Mucosa of descending colon (tissue), 3 donors: ENCODE measurements at regions not wholly inside any gene's neighbourhood (a gene's known extent, or its start where the extent isn't known, plus 50 kb on each side); places are given as distances from the start of the nearest gene placed in this dataset.

Source experiments
- ATAC-seq: fragments of 200-7000 bp; cut with Tn5 transposase; one replicate; pipeline ENCODE4 v1.9.1; 2020; ENCODE audit warnings: mild to moderate bottlenecking, moderate library complexity
- DNase-seq, 3 donors: peaks; one replicate each; pipeline ENCODE4 v3.0.0-alpha.2; 2020
- H3K36me3 ChIP-seq: fragments of 200-600 bp; one replicate; pipeline ENCODE4 v1.8.0; 2021; ENCODE audit warnings: low read depth, mild to moderate bottlenecking
- H3K4me1 ChIP-seq: fragments of 200-600 bp; one replicate; pipeline ENCODE4 v1.8.0; 2021; ENCODE audit warnings: low read depth, mild to moderate bottlenecking
- H3K4me3 ChIP-seq: fragments of 200-600 bp; one replicate; pipeline ENCODE4 v1.8.0; 2021; ENCODE audit warnings: mild to moderate bottlenecking
- H3K9me3 ChIP-seq: fragments of 200-600 bp; one replicate; pipeline ENCODE4 v1.8.0; 2021; ENCODE audit warnings: mild to moderate bottlenecking
- CTCF ChIP-seq: fragments of 200-600 bp; IDR thresholded peaks from one replicate; pipeline ENCODE4 v1.8.0; 2022; ENCODE audit warnings: antibody characterized with exemption, mild to moderate bottlenecking
- intact Hi-C, 2 donors: fragments of 100-400 bp; cut with DNase I in 1 of 2; cut with micrococcal nuclease in 1 of 2; formaldehyde crosslinking; loops; one replicate each; pipeline versions ENCODE4 v1.11.0 to v1.11.1; 2022; cut with DNase I, micrococcal nuclease
- donor health status: DM: no; HTN: no; CAD: no; lungs with moderate emphysema.
- donor health status: DM: no; HTN: no; CAD: no.
- donor health status: DM: no; HTN: yes; CAD: no.

- no peak for ATAC-seq
- Histone ChIP-seq H3K9me3 (no peaks in the 10 kb centered on the region), H3K4me1 (no peaks in the 10 kb centered on the region), H3K4me3 (no peak overlapping the region), H3K36me3 (no peaks in the 10 kb centered on the region)
- no peak for DNase-seq
- intact Hi-C loops: no loop called here
- no peak for TF ChIP-seq CTCF
Observed at GRCh38 chr1:195915826-195916225, 692.4 kb downstream of the KCNT2 start.

GRCh38 chr1:195909061-195909460, 699.2 kb downstream of the KCNT2 start:
- Histone ChIP-seq H3K4me1 (no peaks in the 10 kb centered on the region), H3K4me3 (no peak overlapping the region), H3K36me3 (no peaks in the 10 kb centered on the region), H3K9me3 (no peaks in the 10 kb centered on the region)
- intact Hi-C loops: no loop called here
- DNase-seq: no peak
- TF ChIP-seq CTCF: no peak
- ATAC-seq: no peak

- Histone ChIP-seq H3K4me3 (no peak overlapping the region), H3K36me3 (no peaks in the 10 kb centered on the region), H3K4me1 (no peaks in the 10 kb centered on the region), H3K9me3 (no peaks in the 10 kb centered on the region)
- intact Hi-C loops: no loop called here
- TF ChIP-seq CTCF: no peak
- DNase-seq: no peak
- ATAC-seq: no peak
Observed at GRCh38 chr1:195908121-195908520, 700.1 kb downstream of the KCNT2 start.

- DNase-seq (no peak), ATAC-seq (no peak)
- no peak for TF ChIP-seq CTCF
- H3K4me3 ChIP-seq: no peak overlapping the region
- H3K9me3 ChIP-seq: no peaks in the 10 kb centered on the region
- intact Hi-C loops: no loop called here
- H3K4me1 ChIP-seq: no peaks in the 10 kb centered on the region
- H3K36me3 ChIP-seq: no peaks in the 10 kb centered on the region
Observed at GRCh38 chr1:195903203-195903602, 705.0 kb downstream of the KCNT2 start.

- no peak for TF ChIP-seq CTCF
- intact Hi-C loops: no loop called here
- Histone ChIP-seq H3K36me3 (no peaks in the 10 kb centered on the region), H3K4me3 (no peak overlapping the region), H3K4me1 (no peaks in the 10 kb centered on the region), H3K9me3 (no peaks in the 10 kb centered on the region)
- DNase-seq (no peak), ATAC-seq (no peak)
Observed at GRCh38 chr1:195902779-195903178, 705.5 kb downstream of the KCNT2 start.

GRCh38 chr1:195899762-195900352, 708.4 kb downstream of the KCNT2 start:
- no peaks in the 10 kb centered on the region for H3K36me3 ChIP-seq
- no peaks in the 10 kb centered on the region for H3K4me1 ChIP-seq
- ATAC-seq (no peak), DNase-seq (no peak)
- intact Hi-C loops: no loop called here
- H3K9me3 ChIP-seq: no peaks in the 10 kb centered on the region
- TF ChIP-seq CTCF: no peak
- no peak overlapping the region for H3K4me3 ChIP-seq
